GF-D8 (cell line): ENCODE measurements at regions not wholly inside any gene's neighbourhood (a gene's known extent, or its start where the extent isn't known, plus 50 kb on each side); places are given as distances from the start of the nearest gene placed in this dataset.
"Not testable (repeated sequence)": the region's sequence is repeated elsewhere in the genome, so short reads cannot be mapped to it uniquely, and the experiment has no call there.

Experiments
- DNase-seq: peaks from one replicate; lab custom pipeline; 2025; lab: John Stamatoyannopoulos, UW

DNA sequence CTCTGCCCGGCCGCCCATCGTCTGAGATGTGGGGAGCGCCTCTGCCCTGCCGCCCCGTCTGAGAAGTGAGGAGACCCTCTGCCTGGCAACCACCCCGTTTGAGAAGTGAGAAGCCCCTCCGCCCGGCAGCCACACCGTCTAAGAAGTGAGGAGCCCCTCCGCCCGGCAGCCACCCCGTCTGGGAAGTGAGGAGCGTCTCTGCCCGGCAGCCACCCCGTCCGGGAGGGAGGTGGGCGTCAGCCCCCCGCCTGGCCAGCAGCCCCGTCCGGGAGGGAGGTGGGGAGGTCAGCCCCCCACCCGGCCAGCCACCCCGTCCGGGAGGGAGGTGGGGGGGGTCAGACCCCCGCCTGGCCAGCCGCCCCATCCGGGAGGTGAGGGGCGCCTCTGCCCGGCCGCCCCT is 63.0 kb upstream of the IGFBP7 start:
- not testable (repeated sequence) for DNase-seq

DNA sequence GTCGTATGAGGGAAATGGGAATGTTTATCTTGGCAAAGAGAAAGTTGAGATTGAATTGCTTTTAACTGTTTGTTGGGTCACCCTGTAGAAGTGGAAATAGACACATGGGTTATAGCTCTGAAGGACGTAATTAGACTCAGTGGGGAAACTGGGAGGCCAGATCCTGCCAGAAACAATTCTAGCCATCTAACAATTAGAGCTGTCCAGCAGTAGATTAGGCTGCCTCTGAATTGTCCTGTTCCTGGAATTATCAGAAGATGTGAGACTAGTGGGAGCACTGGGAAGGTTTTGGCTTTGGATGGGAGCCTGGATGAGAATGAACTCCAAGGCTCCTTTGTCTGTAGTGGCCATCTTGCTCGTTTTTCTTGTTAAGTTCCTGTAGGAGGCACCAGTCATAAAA is 61.9 kb upstream of the IGFBP7 start:
- DNase-seq: no peak

DNA sequence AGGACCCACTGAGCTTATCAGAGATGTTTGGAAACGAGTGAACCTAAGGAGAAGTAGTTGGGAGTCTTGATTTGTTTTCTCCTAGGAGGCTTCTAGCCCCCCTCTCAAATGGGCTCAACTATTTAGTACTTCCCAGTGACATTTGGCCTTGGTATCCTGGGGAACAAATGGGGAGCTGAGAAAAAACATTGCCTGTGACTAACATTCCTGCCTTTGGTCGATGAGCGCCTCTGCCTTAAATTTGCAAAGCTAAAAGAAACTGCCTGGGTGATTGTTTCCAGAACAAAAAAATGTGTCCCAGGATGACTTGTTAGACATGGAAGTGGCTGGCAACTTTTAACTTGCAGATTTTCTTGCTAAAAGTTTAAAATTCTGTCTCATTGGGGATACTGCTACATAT is 58.8 kb upstream of the IGFBP7 start:
- no peak for DNase-seq

DNA sequence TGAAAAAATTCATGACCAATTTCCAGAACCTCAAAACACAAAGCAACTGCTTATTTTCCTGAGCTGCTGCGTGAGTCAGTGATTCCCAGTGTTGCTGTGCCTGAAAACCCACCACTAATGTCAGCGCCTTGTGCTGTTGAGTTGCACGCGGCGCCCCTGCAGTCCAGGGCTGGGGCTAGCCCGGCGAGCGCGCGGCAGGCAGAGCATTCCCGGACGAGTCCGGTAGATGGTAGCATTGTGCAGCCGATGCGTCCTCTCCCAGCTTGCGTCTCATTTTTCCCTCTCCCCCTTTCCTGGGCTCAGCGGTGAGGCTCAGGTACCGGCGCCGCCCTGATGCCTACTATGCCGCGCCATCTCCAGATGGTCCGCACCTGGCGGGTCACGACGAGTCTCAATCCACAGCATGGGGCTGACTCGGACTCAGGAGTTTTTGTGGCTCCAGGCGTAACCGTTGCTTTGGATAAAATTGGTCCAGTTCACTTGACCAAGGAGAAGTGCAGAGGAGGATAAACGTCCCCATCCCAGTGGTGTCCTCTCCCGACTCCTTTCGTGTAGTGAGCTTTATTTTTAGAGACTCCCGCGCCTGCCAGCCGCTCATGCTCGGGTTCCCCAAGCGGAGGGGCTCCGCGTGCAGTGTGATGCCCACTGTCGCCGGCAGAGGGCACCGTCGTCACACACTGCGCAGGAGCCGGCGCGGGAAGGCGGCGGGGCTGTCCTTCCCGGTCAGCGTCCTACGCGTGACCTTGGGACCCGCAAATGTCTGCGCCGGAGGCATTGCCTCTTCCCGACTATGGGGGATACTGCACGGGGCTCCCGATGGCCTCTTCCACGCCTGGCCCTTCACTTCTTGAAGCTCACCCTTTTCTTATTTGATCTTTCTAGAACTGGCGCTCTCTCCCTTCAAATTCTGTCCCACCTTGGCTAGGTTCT is 53.6 kb upstream of the IGFBP7 start:
- peak; percentile 27 for DNase-seq

DNA sequence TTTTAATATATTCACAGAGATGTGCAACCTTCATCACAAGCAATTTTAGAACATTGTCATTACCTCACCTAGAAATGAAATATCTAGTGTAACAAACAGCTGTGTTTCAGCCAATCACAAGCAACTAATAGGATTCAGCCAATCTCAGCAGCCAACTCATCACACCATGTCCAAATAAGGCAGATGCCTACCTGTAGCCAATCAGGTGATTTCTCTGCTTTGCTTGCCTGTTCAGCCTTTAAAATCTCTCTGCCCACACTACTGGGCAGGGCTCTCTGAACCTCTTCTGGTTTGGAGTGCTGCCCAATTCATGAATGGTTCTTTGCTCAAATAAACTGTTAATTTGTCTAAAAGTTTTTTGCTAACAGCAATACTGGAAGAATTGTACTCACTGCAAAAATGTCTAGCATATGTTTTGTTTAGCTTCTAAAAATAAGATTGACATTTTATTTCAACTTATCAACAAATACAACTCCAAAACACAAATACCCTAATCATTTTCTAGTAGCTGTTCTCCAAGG is 52.4 kb upstream of the IGFBP7 start:
- DNase-seq: no peak
